DOHH2 (cell line): ENCODE measurements at regions not wholly inside any gene's neighbourhood (a gene's known extent, or its start where the extent isn't known, plus 50 kb on each side); places are given as distances from the start of the nearest gene placed in this dataset.

ENCODE experiments used
- EZH2phosphoT487 ChIP-seq: fragments of 200-600 bp; sonication (generic); IDR thresholded peaks from 2 replicates; pipeline ENCODE4 v1.6.1; 2017; ENCODE audit warnings: borderline replicate concordance, mild to moderate bottlenecking, antibody characterized with exemption, low read length, moderate library complexity, mixed read lengths
- TF ChIP-seq, protein P1 (sequence below): fragments of 200-600 bp; sonication (generic); IDR thresholded peaks from one replicate; pipeline ENCODE4 v1.5.1; 2014; ENCODE audit warnings: antibody characterized with exemption, mild to moderate bottlenecking, low read depth, low read length; ENCODE audit not compliant: poor library complexity, severe bottlenecking

DNA sequence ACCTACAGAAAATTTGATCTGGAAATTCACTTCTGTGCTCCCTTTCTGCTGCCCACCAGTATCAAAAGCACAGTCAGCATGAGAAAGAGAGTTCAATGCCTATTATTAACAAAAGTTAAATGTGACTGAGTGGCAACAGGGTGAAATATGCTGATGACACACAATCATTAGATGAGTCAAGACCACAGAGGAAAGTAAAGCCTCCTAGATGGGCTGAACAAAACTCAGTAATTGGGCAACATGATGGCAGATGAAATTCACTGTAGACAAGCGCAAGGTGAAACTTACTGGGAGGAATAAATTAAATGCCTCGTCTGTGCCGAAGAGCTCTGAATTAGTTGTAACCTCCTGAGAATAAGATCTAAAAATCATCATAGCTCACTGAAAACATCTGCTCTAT is 752.8 kb downstream of the IRX1 start:
- TF ChIP-seq, protein P1, sequence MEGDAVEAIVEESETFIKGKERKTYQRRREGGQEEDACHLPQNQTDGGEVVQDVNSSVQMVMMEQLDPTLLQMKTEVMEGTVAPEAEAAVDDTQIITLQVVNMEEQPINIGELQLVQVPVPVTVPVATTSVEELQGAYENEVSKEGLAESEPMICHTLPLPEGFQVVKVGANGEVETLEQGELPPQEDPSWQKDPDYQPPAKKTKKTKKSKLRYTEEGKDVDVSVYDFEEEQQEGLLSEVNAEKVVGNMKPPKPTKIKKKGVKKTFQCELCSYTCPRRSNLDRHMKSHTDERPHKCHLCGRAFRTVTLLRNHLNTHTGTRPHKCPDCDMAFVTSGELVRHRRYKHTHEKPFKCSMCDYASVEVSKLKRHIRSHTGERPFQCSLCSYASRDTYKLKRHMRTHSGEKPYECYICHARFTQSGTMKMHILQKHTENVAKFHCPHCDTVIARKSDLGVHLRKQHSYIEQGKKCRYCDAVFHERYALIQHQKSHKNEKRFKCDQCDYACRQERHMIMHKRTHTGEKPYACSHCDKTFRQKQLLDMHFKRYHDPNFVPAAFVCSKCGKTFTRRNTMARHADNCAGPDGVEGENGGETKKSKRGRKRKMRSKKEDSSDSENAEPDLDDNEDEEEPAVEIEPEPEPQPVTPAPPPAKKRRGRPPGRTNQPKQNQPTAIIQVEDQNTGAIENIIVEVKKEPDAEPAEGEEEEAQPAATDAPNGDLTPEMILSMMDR: no peak
- no peak for TF ChIP-seq EZH2phosphoT487
